WI38 (cell line): ENCODE measurements at regions not wholly inside any gene's neighbourhood (a gene's known extent, or its start where the extent isn't known, plus 50 kb on each side); places are given as distances from the start of the nearest gene placed in this dataset.

ENCODE experiments used
- H3K4me3 ChIP-seq: 2 replicates; pipeline ENCODE4 v1.5.1; 2011; ENCODE audit warnings: low read depth, mild to moderate bottlenecking, control low read depth, low read length
- CTCF ChIP-seq: IDR thresholded peaks from 2 replicates; pipeline ENCODE4 v1.5.1; 2012; ENCODE audit warnings: low read depth, mild to moderate bottlenecking, control low read depth, low read length

- TF ChIP-seq CTCF: no peak
- no peak overlapping the region for H3K4me3 ChIP-seq
These were observed 289.0 kb upstream of the DAB1 start for GRCh38 chr1:57712846-57713245.

GRCh38 chr1:57711326-57711725, 287.5 kb upstream of the DAB1 start:
- no peak overlapping the region for H3K4me3 ChIP-seq
- no peak for TF ChIP-seq CTCF

DNA sequence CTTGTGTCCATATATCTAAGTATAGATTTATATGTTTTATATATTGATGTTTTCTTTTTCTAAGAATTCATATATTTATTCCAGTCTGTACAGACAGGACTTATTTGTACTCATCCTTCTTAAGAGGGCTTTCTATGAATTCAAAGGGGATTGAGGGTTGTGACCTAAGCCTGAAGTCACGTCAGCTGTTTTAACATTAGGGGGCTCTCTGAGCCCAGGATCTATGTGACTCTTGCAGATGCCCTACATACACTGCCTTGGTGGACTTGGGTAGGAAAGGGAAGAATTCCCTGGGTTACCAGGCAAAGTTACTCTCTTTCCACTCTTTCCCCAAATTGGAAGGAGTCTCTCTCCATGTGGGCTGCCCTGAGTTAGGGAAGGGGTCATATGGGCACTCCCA, 283.8 kb upstream of the DAB1 start:
- no peak overlapping the region for H3K4me3 ChIP-seq
- TF ChIP-seq CTCF: no peak

- no peak for TF ChIP-seq CTCF
- no peak overlapping the region for H3K4me3 ChIP-seq
These were observed 281.0 kb upstream of the DAB1 start for GRCh38 chr1:57704811-57705210.

DNA sequence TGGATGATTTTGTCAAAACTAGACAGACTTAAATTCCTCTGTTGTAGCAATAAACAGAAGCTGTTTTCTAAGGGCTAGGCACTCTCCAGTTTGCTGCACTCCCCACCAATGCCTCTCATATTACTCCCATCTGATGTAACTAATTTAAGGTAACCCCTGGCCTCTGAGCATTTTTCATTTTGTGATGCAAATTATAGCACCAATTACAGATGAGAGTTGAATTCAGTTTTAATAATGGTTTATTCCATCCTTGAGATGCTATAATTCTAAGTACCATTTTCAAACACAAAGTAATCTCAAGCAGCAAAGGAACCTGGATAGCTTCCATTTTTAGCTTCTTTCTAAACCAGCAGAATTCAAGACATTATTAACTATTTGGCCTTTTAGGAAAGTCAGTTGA, 280.4 kb upstream of the DAB1 start:
- TF ChIP-seq CTCF: no peak
- H3K4me3 ChIP-seq: no peak overlapping the region

- no peak for TF ChIP-seq CTCF
- H3K4me3 ChIP-seq: no peak overlapping the region
These were observed 273.0 kb upstream of the DAB1 start for GRCh38 chr1:57696904-57697303.

- H3K4me3 ChIP-seq: no peak overlapping the region
- no peak for TF ChIP-seq CTCF
These were observed 272.2 kb upstream of the DAB1 start for GRCh38 chr1:57696043-57696442.

- H3K4me3 ChIP-seq: no peak overlapping the region
- no peak for TF ChIP-seq CTCF
These were observed 262.4 kb upstream of the DAB1 start for GRCh38 chr1:57686306-57686705.
